ENCODE measurements at regions not wholly inside any gene's neighbourhood (a gene's known extent, or its start where the extent isn't known, plus 50 kb on each side); places are given as distances from the start of the nearest gene placed in this dataset.

DNA sequence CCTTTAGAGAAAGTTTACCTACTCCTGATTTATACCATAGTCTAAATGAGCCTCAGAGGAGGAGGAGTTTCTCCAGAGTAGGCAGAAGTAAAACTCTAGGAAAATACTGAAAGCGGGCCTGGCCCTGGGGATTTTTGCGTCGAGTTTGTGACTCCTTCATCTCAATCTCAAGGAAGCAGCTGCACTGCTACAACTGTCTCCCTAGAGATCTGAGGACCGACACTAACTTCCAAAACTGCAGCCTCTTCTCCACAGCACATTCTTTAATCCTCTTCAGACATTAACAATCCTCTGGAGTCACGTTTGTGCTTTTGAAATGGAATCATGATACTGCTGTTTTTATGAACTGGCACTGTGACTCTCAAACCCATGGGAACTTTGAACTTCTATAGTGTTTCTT lies 281.4 kb downstream of the KCNS3 start:
- Histone ChIP-seq H3K4me1 (no peaks in the 10 kb centered on the region), H3K36me3 (ENCODE audit: low read depth, missing control alignments) (no peaks in the 10 kb centered on the region), H3K27me3 (no peaks in the 10 kb centered on the region), H3K27ac (no peak overlapping the region), H3K4me3 (no peak overlapping the region), H3K9me3 (no peaks in the 10 kb centered on the region)
- no peak for DNase-seq
- no peak for TF ChIP-seq POLR2A (IDR thresholded peaks at IDR 0.05)
- TF ChIP-seq, protein P1, sequence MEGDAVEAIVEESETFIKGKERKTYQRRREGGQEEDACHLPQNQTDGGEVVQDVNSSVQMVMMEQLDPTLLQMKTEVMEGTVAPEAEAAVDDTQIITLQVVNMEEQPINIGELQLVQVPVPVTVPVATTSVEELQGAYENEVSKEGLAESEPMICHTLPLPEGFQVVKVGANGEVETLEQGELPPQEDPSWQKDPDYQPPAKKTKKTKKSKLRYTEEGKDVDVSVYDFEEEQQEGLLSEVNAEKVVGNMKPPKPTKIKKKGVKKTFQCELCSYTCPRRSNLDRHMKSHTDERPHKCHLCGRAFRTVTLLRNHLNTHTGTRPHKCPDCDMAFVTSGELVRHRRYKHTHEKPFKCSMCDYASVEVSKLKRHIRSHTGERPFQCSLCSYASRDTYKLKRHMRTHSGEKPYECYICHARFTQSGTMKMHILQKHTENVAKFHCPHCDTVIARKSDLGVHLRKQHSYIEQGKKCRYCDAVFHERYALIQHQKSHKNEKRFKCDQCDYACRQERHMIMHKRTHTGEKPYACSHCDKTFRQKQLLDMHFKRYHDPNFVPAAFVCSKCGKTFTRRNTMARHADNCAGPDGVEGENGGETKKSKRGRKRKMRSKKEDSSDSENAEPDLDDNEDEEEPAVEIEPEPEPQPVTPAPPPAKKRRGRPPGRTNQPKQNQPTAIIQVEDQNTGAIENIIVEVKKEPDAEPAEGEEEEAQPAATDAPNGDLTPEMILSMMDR (IDR thresholded peaks at IDR 0.05): no peak
- intact Hi-C loops (cut with DNase I; ENCODE audit: low total_unique reads): no loop called here
- WGBS, 2 donors: 64 to 71% methylated on average over 5 of the region's 5 CpGs

DNA sequence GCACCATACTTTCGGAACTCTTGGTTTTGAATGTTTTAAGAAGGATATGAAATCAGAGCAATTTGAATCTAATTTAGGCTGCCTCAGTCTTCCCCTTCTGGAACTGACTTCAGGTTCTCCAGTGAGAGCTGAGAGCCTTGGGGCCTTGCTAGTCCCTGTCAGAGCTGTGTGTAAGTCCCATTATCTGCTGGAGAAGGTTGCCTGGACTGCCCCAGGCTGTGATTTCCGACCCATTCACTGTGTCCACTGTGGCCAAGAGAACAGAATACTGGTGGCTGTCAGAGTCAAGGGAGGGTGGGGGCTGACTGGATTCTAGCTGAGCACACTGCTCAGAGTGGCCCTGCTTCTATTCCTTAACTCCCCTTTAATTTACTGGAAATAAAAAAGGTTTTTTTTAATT lies 278.0 kb downstream of the KCNS3 start:
- WGBS, 2 donors: 71 to 89% methylated on average over 2 of the region's 2 CpGs
- intact Hi-C loops (cut with DNase I; ENCODE audit: low total_unique reads): no loop called here
- no peak overlapping the region for H3K4me3 ChIP-seq
- H3K27me3 ChIP-seq: no peaks in the 10 kb centered on the region
- H3K4me1 ChIP-seq: no peaks in the 10 kb centered on the region
- DNase-seq: no peak
- TF ChIP-seq POLR2A (IDR thresholded peaks at IDR 0.05): no peak
- TF ChIP-seq, protein P1 (IDR thresholded peaks at IDR 0.05): no peak
- no peaks in the 10 kb centered on the region for H3K9me3 ChIP-seq
- H3K36me3 ChIP-seq (ENCODE audit: low read depth, missing control alignments): no peaks in the 10 kb centered on the region
- no peak overlapping the region for H3K27ac ChIP-seq

DNA sequence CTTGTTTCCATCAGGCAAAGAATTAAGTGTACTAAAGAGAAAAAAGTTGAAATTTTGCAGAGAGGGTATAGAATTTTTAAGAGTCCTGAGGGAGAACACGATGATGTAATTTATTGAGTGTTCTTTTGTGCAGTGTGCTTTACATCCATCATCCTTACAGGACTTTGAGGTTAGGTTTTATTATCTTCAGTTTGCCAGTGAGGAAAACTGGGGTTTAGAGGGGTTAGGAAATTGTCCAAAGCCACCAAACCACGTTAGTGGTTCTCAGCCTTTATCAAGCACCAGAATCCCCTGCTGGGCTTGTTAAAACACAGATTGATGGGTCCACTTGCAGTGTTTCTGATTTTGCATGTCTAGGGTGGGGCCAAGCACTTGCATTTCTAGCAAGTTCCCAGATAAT lies 277.5 kb downstream of the KCNS3 start:
- no peaks in the 10 kb centered on the region for H3K9me3 ChIP-seq
- no peak for DNase-seq
- WGBS, 2 donors: 74 to 81% methylated on average over 2 of the region's 2 CpGs
- TF ChIP-seq, protein P1 (IDR thresholded peaks at IDR 0.05): no peak
- intact Hi-C loops (cut with DNase I; ENCODE audit: low total_unique reads): no loop called here
- no peaks in the 10 kb centered on the region for H3K4me1 ChIP-seq
- no peak overlapping the region for H3K27ac ChIP-seq
- no peaks in the 10 kb centered on the region for H3K36me3 ChIP-seq (ENCODE audit: low read depth, missing control alignments)
- H3K27me3 ChIP-seq: no peaks in the 10 kb centered on the region
- no peak overlapping the region for H3K4me3 ChIP-seq

DNA sequence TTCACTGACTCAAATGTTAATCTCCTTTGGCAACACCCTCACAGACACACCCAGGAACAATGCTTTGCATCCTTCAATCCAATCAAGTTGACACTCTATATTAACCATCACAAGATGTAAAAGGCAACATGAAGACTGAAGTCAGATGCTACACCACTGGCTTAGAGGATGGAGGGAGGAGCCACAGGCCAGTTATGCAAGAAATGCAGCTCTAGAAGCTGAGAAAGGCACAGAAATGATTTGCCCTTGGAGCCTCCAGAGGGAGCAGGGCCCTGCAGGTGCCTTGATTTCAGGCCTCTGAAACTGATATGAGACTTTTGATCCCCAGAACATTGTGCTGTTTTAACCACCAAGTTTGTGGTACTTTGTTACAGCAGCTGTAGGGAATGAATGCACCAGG lies 276.3 kb downstream of the KCNS3 start:
- no peaks in the 10 kb centered on the region for H3K36me3 ChIP-seq (ENCODE audit: low read depth, missing control alignments)
- no peaks in the 10 kb centered on the region for H3K27me3 ChIP-seq
- H3K9me3 ChIP-seq: no peaks in the 10 kb centered on the region
- intact Hi-C loops (cut with DNase I; ENCODE audit: low total_unique reads): no loop called here
- no peak for TF ChIP-seq POLR2A (IDR thresholded peaks at IDR 0.05)
- TF ChIP-seq, protein P1 (IDR thresholded peaks at IDR 0.05): no peak
- no peak overlapping the region for H3K4me3 ChIP-seq
- H3K27ac ChIP-seq: no peak overlapping the region
- H3K4me1 ChIP-seq: no peaks in the 10 kb centered on the region
- no peak for DNase-seq

DNA sequence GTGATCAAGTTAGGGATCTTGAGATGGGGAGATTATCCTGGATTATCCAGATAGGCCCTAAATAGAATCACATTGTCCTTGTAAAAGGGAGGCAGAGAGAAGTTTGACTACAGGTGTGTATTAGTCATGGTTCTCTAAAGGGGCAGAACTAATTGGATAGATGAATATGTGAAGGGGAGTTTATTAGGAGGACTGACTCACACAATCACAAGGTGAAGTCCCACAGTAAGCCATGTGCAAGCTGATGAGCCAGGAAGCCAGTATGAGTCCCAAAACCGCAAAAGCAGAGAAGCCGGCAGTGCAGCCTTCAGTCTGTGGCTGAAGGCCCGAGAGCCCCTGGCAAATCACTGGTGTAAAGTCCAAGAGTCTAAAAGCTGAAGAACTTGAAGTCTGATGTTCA lies 275.8 kb downstream of the KCNS3 start:
- no peaks in the 10 kb centered on the region for H3K9me3 ChIP-seq
- intact Hi-C loops (cut with DNase I; ENCODE audit: low total_unique reads): no loop called here
- no peaks in the 10 kb centered on the region for H3K4me1 ChIP-seq
- H3K4me3 ChIP-seq: no peak overlapping the region
- DNase-seq: no peak
- H3K27me3 ChIP-seq: no peaks in the 10 kb centered on the region
- TF ChIP-seq, protein P1 (IDR thresholded peaks at IDR 0.05): no peak
- TF ChIP-seq POLR2A (IDR thresholded peaks at IDR 0.05): no peak
- H3K27ac ChIP-seq: no peak overlapping the region
- H3K36me3 ChIP-seq (ENCODE audit: low read depth, missing control alignments): no peaks in the 10 kb centered on the region
- WGBS, 2 donors: 94 to 100% methylated on average over 3 of the region's 3 CpGs

All from testis (tissue), 2 donors.